Testis (tissue), 2 donors: ENCODE measurements at regions not wholly inside any gene's neighbourhood (a gene's known extent, or its start where the extent isn't known, plus 50 kb on each side); places are given as distances from the start of the nearest gene placed in this dataset.

Experiments used
- POLR2A ChIP-seq: fragments of 450-650 bp; IDR thresholded peaks from one replicate; pipeline ENCODE4 v1.6.1; 2017; ENCODE audit warnings: antibody characterized with exemption, mild to moderate bottlenecking, moderate library complexity
- TF ChIP-seq, protein P1 (sequence below), 3 experiments: fragments of 450-650 bp in 2 of 3; fragments of 200-600 bp in 1 of 3; sonication (generic) in 1 of 3; IDR thresholded peaks; one replicate each; pipeline ENCODE4 v1.5.1; 2016 to 2019; ENCODE audit warnings: antibody characterized with exemption in 3 of 3, mild to moderate bottlenecking in 2 of 3, moderate library complexity in 1 of 3

DNA sequence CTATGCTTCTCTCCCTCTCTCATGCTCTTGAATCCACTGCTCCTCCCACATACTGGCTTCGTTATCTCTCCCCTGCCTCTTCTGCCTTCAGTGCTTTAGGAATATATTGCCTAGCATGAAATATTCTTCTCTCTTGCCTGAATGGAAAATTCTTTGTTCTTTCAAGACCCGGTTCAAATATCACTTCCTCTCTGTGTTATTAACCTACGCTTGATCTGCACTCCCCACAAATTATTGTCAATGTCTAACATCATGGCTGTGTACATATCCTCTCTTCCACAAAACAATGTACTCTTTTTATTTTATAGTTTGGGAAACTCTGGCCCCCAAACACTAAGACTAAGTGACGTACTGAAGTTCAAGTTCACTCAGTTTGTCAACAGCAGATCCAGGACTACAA lies 211.0 kb downstream of the SEC61B start:
- TF ChIP-seq, protein P1, sequence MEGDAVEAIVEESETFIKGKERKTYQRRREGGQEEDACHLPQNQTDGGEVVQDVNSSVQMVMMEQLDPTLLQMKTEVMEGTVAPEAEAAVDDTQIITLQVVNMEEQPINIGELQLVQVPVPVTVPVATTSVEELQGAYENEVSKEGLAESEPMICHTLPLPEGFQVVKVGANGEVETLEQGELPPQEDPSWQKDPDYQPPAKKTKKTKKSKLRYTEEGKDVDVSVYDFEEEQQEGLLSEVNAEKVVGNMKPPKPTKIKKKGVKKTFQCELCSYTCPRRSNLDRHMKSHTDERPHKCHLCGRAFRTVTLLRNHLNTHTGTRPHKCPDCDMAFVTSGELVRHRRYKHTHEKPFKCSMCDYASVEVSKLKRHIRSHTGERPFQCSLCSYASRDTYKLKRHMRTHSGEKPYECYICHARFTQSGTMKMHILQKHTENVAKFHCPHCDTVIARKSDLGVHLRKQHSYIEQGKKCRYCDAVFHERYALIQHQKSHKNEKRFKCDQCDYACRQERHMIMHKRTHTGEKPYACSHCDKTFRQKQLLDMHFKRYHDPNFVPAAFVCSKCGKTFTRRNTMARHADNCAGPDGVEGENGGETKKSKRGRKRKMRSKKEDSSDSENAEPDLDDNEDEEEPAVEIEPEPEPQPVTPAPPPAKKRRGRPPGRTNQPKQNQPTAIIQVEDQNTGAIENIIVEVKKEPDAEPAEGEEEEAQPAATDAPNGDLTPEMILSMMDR (IDR thresholded peaks at IDR 0.05) = no peak
- no peak for TF ChIP-seq POLR2A
